ENCODE measurements at regions not wholly inside any gene's neighbourhood (a gene's known extent, or its start where the extent isn't known, plus 50 kb on each side); places are given as distances from the start of the nearest gene placed in this dataset.

DNA sequence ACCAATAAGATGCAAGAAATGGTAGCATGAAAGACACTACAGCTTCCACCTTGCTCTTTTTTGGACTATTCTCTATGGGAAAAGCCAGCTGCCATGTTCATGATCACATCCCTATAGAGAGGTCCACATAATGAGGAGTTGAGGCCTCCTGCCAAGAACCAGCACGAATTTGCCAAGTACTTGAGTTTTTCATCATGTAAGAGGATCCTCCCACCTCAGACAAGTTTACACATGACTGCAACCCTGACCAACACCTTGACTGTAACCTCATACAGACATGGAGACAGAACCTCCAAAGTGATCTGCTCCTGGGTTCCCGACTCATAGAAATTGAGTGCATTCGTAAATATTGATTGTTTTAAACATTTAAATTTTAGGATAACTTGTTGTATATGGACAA is 135.2 kb upstream of the TSPAN5 start:
- H3K27ac ChIP-seq = no peak overlapping the region
- no peaks in the 10 kb centered on the region for H3K9me3 ChIP-seq (ENCODE audit: severe bottlenecking)
- H3K27me3 ChIP-seq (ENCODE audit: insufficient read depth, low read depth, severe bottlenecking) = no peaks in the 10 kb centered on the region
- H3K4me3 ChIP-seq (ENCODE audit: low read depth, low read length) = no peak overlapping the region
- TF ChIP-seq, protein P1, sequence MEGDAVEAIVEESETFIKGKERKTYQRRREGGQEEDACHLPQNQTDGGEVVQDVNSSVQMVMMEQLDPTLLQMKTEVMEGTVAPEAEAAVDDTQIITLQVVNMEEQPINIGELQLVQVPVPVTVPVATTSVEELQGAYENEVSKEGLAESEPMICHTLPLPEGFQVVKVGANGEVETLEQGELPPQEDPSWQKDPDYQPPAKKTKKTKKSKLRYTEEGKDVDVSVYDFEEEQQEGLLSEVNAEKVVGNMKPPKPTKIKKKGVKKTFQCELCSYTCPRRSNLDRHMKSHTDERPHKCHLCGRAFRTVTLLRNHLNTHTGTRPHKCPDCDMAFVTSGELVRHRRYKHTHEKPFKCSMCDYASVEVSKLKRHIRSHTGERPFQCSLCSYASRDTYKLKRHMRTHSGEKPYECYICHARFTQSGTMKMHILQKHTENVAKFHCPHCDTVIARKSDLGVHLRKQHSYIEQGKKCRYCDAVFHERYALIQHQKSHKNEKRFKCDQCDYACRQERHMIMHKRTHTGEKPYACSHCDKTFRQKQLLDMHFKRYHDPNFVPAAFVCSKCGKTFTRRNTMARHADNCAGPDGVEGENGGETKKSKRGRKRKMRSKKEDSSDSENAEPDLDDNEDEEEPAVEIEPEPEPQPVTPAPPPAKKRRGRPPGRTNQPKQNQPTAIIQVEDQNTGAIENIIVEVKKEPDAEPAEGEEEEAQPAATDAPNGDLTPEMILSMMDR (IDR thresholded peaks at IDR 0.05; ENCODE audit: low read depth, low read length) = no peak
- no peaks in the 10 kb centered on the region for H3K36me3 ChIP-seq
- DNase-seq = no peak

DNA sequence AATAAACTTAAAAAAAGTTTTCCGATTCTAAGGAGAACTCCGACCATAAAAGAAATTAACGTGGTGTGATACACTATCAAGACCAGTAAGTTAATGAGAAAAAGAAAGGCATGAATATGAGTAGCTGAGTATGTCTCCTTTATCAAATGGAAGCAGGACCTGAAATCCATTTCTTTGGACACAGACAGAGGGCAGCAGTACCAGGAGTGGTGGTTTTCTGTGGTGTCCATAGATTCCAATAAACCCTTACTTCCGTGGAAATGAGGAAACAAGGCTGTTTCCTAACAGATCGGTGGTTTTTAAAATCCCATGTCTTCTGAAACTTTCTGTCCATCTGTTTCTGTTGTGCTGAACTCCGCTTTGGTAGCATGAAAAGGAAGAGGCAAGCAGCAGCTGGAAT is 128.5 kb upstream of the TSPAN5 start:
- Histone ChIP-seq H3K27ac (no peak overlapping the region), H3K36me3 (no peaks in the 10 kb centered on the region), H3K4me3 (ENCODE audit: low read depth, low read length) (no peak overlapping the region), H3K27me3 (ENCODE audit: insufficient read depth, low read depth, severe bottlenecking) (no peaks in the 10 kb centered on the region), H3K9me3 (ENCODE audit: severe bottlenecking) (no peaks in the 10 kb centered on the region)
- TF ChIP-seq, protein P1 (IDR thresholded peaks at IDR 0.05; ENCODE audit: low read depth, low read length) = peak; percentile 26; the same call in 1 of the 2 replicates
- no peak for DNase-seq

GRCh38 chr4:98784947-98785706 is 126.7 kb upstream of the TSPAN5 start:
- Histone ChIP-seq H3K27ac (no peak overlapping the region), H3K4me3 (ENCODE audit: low read depth, low read length) (no peak overlapping the region), H3K9me3 (ENCODE audit: severe bottlenecking) (no peaks in the 10 kb centered on the region), H3K27me3 (ENCODE audit: insufficient read depth, low read depth, severe bottlenecking) (no peaks in the 10 kb centered on the region), H3K36me3 (no peaks in the 10 kb centered on the region)
- no peak for DNase-seq
- TF ChIP-seq, protein P1 (IDR thresholded peaks at IDR 0.05; ENCODE audit: low read depth, low read length) = no peak

- no peaks in the 10 kb centered on the region for H3K36me3 ChIP-seq
- H3K4me3 ChIP-seq (ENCODE audit: low read depth, low read length) = no peak overlapping the region
- H3K27me3 ChIP-seq (ENCODE audit: insufficient read depth, low read depth, severe bottlenecking) = no peaks in the 10 kb centered on the region
- H3K27ac ChIP-seq = no peak overlapping the region
- DNase-seq = no peak
- TF ChIP-seq, protein P1 (IDR thresholded peaks at IDR 0.05; ENCODE audit: low read depth, low read length) = no peak
- H3K9me3 ChIP-seq (ENCODE audit: severe bottlenecking) = no peaks in the 10 kb centered on the region
These were observed 123.4 kb upstream of the TSPAN5 start for GRCh38 chr4:98781641-98782357.

- TF ChIP-seq, protein P1 (IDR thresholded peaks at IDR 0.05; ENCODE audit: low read depth, low read length) = no peak
- Histone ChIP-seq H3K4me3 (ENCODE audit: low read depth, low read length) (no peak overlapping the region), H3K27me3 (ENCODE audit: insufficient read depth, low read depth, severe bottlenecking) (no peaks in the 10 kb centered on the region)
These were observed 122.5 kb upstream of the TSPAN5 start for GRCh38 chr4:98780926-98781325.

More at GRCh38 chr4:98780926-98781325, 122.5 kb upstream of the TSPAN5 start:
- H3K36me3 ChIP-seq = no peaks in the 10 kb centered on the region
- no peak overlapping the region for H3K27ac ChIP-seq
- no peak for DNase-seq
- no peaks in the 10 kb centered on the region for H3K9me3 ChIP-seq (ENCODE audit: severe bottlenecking)

Measured in WERI-Rb-1 (cell line).